K562 (cell line): ENCODE measurements at regions not wholly inside any gene's neighbourhood (a gene's known extent, or its start where the extent isn't known, plus 50 kb on each side); places are given as distances from the start of the nearest gene placed in this dataset.

ENCODE experiments used
- ATAC-seq: fragments of 200-7000 bp; cut with Tn5 transposase; 3 replicates; pipeline ENCODE4 v1.9.1; 2020; ENCODE audit warnings: moderate library complexity
- BruUV-seq: library from RNA; stranded (reverse); fragments of 400-500 nt; replicated peaks from 2 replicates; lab custom pipeline; 2021; lab: Mats Ljungman, UMichigan
- CTCF ChIA-PET: fragments of 300-600 bp; formaldehyde crosslinking; extraction: SDS; loops from one replicate; lab custom pipeline; 2021; ENCODE audit warnings: low intra/inter-chr PET ratio; lab: Yijun Ruan, JAX
- POLR2A ChIA-PET: fragments of 300-600, 350-650 bp; sonication (Branson Sonifier 250); formaldehyde crosslinking; extraction: SDS; loops from one replicate; lab custom pipeline; 2021; ENCODE audit warnings: antibody characterized with exemption, inconsistent platforms; lab: Yijun Ruan, JAX
- DNase-seq, 4 experiments: peaks; one replicate each; pipeline versions ENCODE4 v3.0.0 to v3.0.0-alpha.2; 2011 to 2018; ENCODE audit warnings: low spot score in 3 of 4, mixed read lengths in 3 of 4; ENCODE audit errors: extremely low read depth in 1 of 4
- FAIRE-seq: peaks from 2 replicates; lab custom pipeline; 2011; peaks lifted over from hg19 to GRCh38; lab: Jason Lieb, UNC
- H2AFZ ChIP-seq: 2 replicates; pipeline ENCODE4 v1.6.0; 2011; ENCODE audit warnings: low read depth, low read length, control low read depth, inconsistent platforms
- H3K27ac ChIP-seq: fragments of 200-600 bp; 3 replicates; pipeline ENCODE4 v1.8.0; 2011; ENCODE audit warnings: low read depth, mild to moderate bottlenecking, control low read depth, inconsistent platforms, low read length, moderate library complexity, mixed read lengths; ENCODE audit errors: extremely low read depth
- H3K27me3 ChIP-seq, 2 experiments: fragments of 300-600 bp in 1 of 2; 2 replicates in 1 of 2; 3 replicates in 1 of 2; pipeline versions ENCODE4 v1.6.0 to v1.8.0; 2011; ENCODE audit warnings: inconsistent platforms in 2 of 2, low read length in 2 of 2, mild to moderate bottlenecking in 1 of 2, mixed read lengths in 1 of 2, moderate library complexity in 1 of 2; ENCODE audit not compliant: control insufficient read depth in 2 of 2, insufficient read depth in 2 of 2
- H3K36me3 ChIP-seq: fragments of 300-600 bp; 3 replicates; pipeline ENCODE4 v1.8.0; 2011; ENCODE audit warnings: mild to moderate bottlenecking, low read length, inconsistent platforms; ENCODE audit not compliant: control insufficient read depth, insufficient read depth
- H3K4me1 ChIP-seq, 2 experiments: fragments of 200-600 bp in 1 of 2; replicated peaks in 1 of 2; 2 replicates in 1 of 2; 3 replicates in 1 of 2; pipeline versions ENCODE4 v1.5.1 to v1.8.0; 2011; ENCODE audit warnings: inconsistent platforms in 2 of 2, low read length in 2 of 2, mild to moderate bottlenecking in 1 of 2, mixed read lengths in 1 of 2, moderate library complexity in 1 of 2; ENCODE audit not compliant: control insufficient read depth in 2 of 2, insufficient read depth in 2 of 2
- H3K4me2 ChIP-seq: 2 replicates; pipeline ENCODE4 v1.6.1; 2011; ENCODE audit warnings: low read length, control low read depth, inconsistent platforms, mixed read lengths; ENCODE audit not compliant: insufficient read depth
- H3K4me3 ChIP-seq: fragments of 200-600 bp; sonication (generic), shearing (Covaris generic); 2 replicates; pipeline ENCODE4 v1.5.1; 2016; ENCODE audit warnings: control low read depth, inconsistent platforms
- H3K79me2 ChIP-seq: fragments of 200-600 bp; 3 replicates; pipeline ENCODE4 v1.8.0; 2011; ENCODE audit warnings: low read length, inconsistent platforms; ENCODE audit not compliant: control insufficient read depth, insufficient read depth
- H3K9ac ChIP-seq, 2 experiments: 2 replicates each; pipeline versions ENCODE4 v1.6.0 to v1.6.1; 2011; ENCODE audit warnings: low read depth in 2 of 2, low read length in 2 of 2, control low read depth in 1 of 2, inconsistent platforms in 1 of 2, mild to moderate bottlenecking in 1 of 2, mixed read lengths in 1 of 2; ENCODE audit not compliant: insufficient read depth in 1 of 2
- H3K9me1 ChIP-seq: one replicate; pipeline ENCODE4 v1.6.0; 2011; ENCODE audit warnings: inconsistent platforms, mild to moderate bottlenecking, low read length, moderate library complexity; ENCODE audit not compliant: control insufficient read depth, insufficient read depth
- H3K9me3 ChIP-seq: replicated peaks from 2 replicates; pipeline ENCODE4 v1.5.1; 2011; ENCODE audit warnings: low read depth, low read length, inconsistent platforms; ENCODE audit not compliant: control insufficient read depth, insufficient read depth
- H4K20me1 ChIP-seq: replicated peaks from 2 replicates; pipeline ENCODE4 v1.6.1; 2011; ENCODE audit warnings: low read length, inconsistent platforms, mixed read lengths; ENCODE audit not compliant: control insufficient read depth, insufficient read depth
- ERF ChIP-seq: fragments of 450-650 bp; formaldehyde crosslinking; IDR thresholded peaks from 2 replicates; pipeline ENCODE4 v1.4.0; 2020; ENCODE audit warnings: mild to moderate bottlenecking, mixed read lengths
- FUS ChIP-seq: fragments of 200-400 bp; formaldehyde crosslinking; optimal IDR thresholded peaks from 2 replicates; pipeline ENCODE3; 2017; ENCODE audit warnings: low read depth, low read length
- GABPB2 ChIP-seq: fragments of 250-450 bp; sonication (Bioruptor Pico); conservative IDR thresholded peaks from 2 replicates; pipeline ENCODE4 v1.5.1; 2021; ENCODE audit warnings: mild to moderate bottlenecking
- MCM5 ChIP-seq: fragments of 450-650 bp; IDR thresholded peaks from 2 replicates; pipeline ENCODE4 v1.6.1; 2016; ENCODE audit warnings: low read depth
- MTF1 ChIP-seq: fragments of 250-450 bp; sonication (Bioruptor Pico); IDR thresholded peaks from 2 replicates; pipeline ENCODE4 v1.9.0; 2021; ENCODE audit warnings: moderate library complexity, mild to moderate bottlenecking, inconsistent platforms, borderline replicate concordance
- RBM25 ChIP-seq: fragments of 200-400 bp; formaldehyde crosslinking; IDR thresholded peaks from 2 replicates; pipeline ENCODE4 v1.6.1; 2018; ENCODE audit warnings: low read length, low read depth, moderate library complexity; ENCODE audit not compliant: severe bottlenecking
- U2AF1 ChIP-seq: fragments of 200-400 bp; formaldehyde crosslinking; optimal IDR thresholded peaks from 2 replicates; pipeline ENCODE3; 2017; ENCODE audit warnings: mild to moderate bottlenecking, low read depth, low read length, moderate library complexity
- ZC3H8 ChIP-seq: fragments of 450-650 bp; IDR thresholded peaks from 2 replicates; pipeline ENCODE4 v1.6.1; 2017
- ZEB2 ChIP-seq: fragments of 450-650 bp; IDR thresholded peaks from 2 replicates; pipeline ENCODE4 v1.6.1; 2016
- ZNF143 ChIP-seq: sonication (generic); formaldehyde crosslinking; IDR thresholded peaks from 2 replicates; pipeline ENCODE4 v1.9.0; 2022; ENCODE audit warnings: mild to moderate bottlenecking, missing genetic modification reagents
- ZNF589 ChIP-seq: fragments of 200-800 bp; sonication (Bioruptor generic); IDR thresholded peaks from 2 replicates; pipeline ENCODE4 v1.6.1; 2016; ENCODE audit warnings: low read depth, missing genetic modification characterization, missing compliant biosample characterization
- WGBS: fragments of 100-300 bp; shearing (Covaris generic); methylation state at CpG from one replicate; pipeline ENCODE4 v1.1.6; 2016; ENCODE audit warnings: low coverage, mixed read lengths; ENCODE audit not compliant: insufficient coverage; ENCODE audit errors: missing lambda C conversion rate; 5-methylcytosine and 5-hydroxymethylcytosine counted together
- in situ Hi-C: fragments of 300-500 bp; cut with MboI; formaldehyde crosslinking; loops from 4 replicates; pipeline ENCODE4 v1.15.0; 2018; ENCODE audit warnings: inconsistent platforms, mixed read lengths
- intact Hi-C: fragments of 100-400 bp; cut with micrococcal nuclease; formaldehyde crosslinking; loops from 2 replicates; pipeline ENCODE4 v1.14.2; 2022
- TF ChIP-seq, protein P1 (sequence below): fragments of 250-450 bp; sonication (Bioruptor Pico); IDR thresholded peaks from 2 replicates; pipeline ENCODE4 v1.8.0; 2022; ENCODE audit warnings: moderate library complexity, mild to moderate bottlenecking, inconsistent platforms
- TF ChIP-seq, protein P2 (sequence below): sonication (generic); formaldehyde crosslinking; IDR thresholded peaks from 2 replicates; pipeline ENCODE4 v1.8.1; 2022; ENCODE audit warnings: missing genetic modification reagents
- TF ChIP-seq, protein P3 (sequence below): sonication (generic); formaldehyde crosslinking; IDR thresholded peaks from 2 replicates; pipeline ENCODE4 v1.8.0; 2023; ENCODE audit warnings: mild to moderate bottlenecking, missing genetic modification reagents

GRCh38 chr3:147312786-147313280 is 93.5 kb downstream of the ZIC4 start:
- FAIRE-seq (no peak), DNase-seq (no peak), ATAC-seq (no peak)
- intact Hi-C loops = no loop called here
- H3K27me3 ChIP-seq = no peaks in the 10 kb centered on the region
- no peaks in the 10 kb centered on the region for H3K9me3 ChIP-seq
- H2AFZ ChIP-seq = no peak overlapping the region
- H3K9ac ChIP-seq = no peak overlapping the region
- no peaks in the 10 kb centered on the region for H3K79me2 ChIP-seq
- ChIA-PET POLR2A (no interaction called here), CTCF (no interaction called here)
- in situ Hi-C loops = no loop called here
- BruUV-seq = no TSS peak
- no peaks in the 10 kb centered on the region for H3K9me1 ChIP-seq
- no peaks in the 10 kb centered on the region for H3K4me1 ChIP-seq
- no peak for TF ChIP-seq ERF (CRISPR knock-in tag)
- no peak for TF ChIP-seq FUS
- TF ChIP-seq U2AF1 = no peak
- TF ChIP-seq, protein P1, sequence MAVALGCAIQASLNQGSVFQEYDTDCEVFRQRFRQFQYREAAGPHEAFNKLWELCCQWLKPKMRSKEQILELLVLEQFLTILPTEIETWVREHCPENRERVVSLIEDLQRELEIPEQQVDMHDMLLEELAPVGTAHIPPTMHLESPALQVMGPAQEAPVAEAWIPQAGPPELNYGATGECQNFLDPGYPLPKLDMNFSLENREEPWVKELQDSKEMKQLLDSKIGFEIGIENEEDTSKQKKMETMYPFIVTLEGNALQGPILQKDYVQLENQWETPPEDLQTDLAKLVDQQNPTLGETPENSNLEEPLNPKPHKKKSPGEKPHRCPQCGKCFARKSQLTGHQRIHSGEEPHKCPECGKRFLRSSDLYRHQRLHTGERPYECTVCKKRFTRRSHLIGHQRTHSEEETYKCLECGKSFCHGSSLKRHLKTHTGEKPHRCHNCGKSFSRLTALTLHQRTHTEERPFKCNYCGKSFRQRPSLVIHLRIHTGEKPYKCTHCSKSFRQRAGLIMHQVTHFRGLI (CRISPR knock-in tag) = no peak
- no peak for TF ChIP-seq ZNF143
- TF ChIP-seq ZNF589 (CRISPR knock-in tag) = no peak
- TF ChIP-seq, protein P2, sequence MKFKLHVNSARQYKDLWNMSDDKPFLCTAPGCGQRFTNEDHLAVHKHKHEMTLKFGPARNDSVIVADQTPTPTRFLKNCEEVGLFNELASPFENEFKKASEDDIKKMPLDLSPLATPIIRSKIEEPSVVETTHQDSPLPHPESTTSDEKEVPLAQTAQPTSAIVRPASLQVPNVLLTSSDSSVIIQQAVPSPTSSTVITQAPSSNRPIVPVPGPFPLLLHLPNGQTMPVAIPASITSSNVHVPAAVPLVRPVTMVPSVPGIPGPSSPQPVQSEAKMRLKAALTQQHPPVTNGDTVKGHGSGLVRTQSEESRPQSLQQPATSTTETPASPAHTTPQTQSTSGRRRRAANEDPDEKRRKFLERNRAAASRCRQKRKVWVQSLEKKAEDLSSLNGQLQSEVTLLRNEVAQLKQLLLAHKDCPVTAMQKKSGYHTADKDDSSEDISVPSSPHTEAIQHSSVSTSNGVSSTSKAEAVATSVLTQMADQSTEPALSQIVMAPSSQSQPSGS (CRISPR knock-in tag) = no peak
- no peak for TF ChIP-seq MTF1 (CRISPR knock-in tag)
- no peak for TF ChIP-seq GABPB2 (CRISPR knock-in tag)
- TF ChIP-seq, protein P3, sequence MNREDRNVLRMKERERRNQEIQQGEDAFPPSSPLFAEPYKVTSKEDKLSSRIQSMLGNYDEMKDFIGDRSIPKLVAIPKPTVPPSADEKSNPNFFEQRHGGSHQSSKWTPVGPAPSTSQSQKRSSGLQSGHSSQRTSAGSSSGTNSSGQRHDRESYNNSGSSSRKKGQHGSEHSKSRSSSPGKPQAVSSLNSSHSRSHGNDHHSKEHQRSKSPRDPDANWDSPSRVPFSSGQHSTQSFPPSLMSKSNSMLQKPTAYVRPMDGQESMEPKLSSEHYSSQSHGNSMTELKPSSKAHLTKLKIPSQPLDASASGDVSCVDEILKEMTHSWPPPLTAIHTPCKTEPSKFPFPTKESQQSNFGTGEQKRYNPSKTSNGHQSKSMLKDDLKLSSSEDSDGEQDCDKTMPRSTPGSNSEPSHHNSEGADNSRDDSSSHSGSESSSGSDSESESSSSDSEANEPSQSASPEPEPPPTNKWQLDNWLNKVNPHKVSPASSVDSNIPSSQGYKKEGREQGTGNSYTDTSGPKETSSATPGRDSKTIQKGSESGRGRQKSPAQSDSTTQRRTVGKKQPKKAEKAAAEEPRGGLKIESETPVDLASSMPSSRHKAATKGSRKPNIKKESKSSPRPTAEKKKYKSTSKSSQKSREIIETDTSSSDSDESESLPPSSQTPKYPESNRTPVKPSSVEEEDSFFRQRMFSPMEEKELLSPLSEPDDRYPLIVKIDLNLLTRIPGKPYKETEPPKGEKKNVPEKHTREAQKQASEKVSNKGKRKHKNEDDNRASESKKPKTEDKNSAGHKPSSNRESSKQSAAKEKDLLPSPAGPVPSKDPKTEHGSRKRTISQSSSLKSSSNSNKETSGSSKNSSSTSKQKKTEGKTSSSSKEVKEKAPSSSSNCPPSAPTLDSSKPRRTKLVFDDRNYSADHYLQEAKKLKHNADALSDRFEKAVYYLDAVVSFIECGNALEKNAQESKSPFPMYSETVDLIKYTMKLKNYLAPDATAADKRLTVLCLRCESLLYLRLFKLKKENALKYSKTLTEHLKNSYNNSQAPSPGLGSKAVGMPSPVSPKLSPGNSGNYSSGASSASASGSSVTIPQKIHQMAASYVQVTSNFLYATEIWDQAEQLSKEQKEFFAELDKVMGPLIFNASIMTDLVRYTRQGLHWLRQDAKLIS (CRISPR knock-in tag) = no peak
- TF ChIP-seq ZEB2 = no peak
- no peak for TF ChIP-seq RBM25
- TF ChIP-seq ZC3H8 = no peak
- TF ChIP-seq MCM5 = no peak
- no peak overlapping the region for H3K27ac ChIP-seq
- no peaks in the 10 kb centered on the region for H4K20me1 ChIP-seq
- WGBS = 3% methylated on average over 2 of the region's 2 CpGs
- H3K4me2 ChIP-seq = no peak overlapping the region
- H3K4me3 ChIP-seq = no peak overlapping the region
- H3K36me3 ChIP-seq = no peaks in the 10 kb centered on the region
